ENCODE measurements at regions not wholly inside any gene's neighbourhood (a gene's known extent, or its start where the extent isn't known, plus 50 kb on each side); places are given as distances from the start of the nearest gene placed in this dataset.
"Not testable (repeated sequence)": the region's sequence is repeated elsewhere in the genome, so short reads cannot be mapped to it uniquely, and the experiment has no call there.

- no peak for DNase-seq (ENCODE audit: low spot score)
Observed at GRCh38 chr2:53040536-53041229, 726.9 kb upstream of the CHAC2 start.

DNA sequence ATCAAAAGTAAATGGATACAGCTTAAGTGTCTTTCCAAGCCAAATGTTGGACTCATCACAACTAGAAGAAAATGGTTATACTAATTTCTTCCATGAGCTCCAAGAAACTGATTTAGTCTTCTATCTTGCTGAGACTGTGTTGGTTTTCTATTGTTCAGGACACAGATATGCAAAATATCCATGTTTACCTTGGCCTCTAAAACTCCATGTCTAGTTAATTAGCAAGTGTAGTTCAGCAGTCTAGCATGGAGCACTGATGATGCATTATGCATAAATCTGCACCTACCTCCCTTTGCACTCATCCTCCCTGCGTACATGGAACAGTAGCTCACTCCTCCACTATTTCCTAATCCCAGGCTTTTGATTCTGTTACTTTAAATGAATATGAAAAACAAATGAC is 731.4 kb upstream of the CHAC2 start:
- no peak for DNase-seq (ENCODE audit: low spot score)

- no peak for DNase-seq (ENCODE audit: low spot score)
Observed at GRCh38 chr2:53035153-53035552, 732.5 kb upstream of the CHAC2 start.

DNA sequence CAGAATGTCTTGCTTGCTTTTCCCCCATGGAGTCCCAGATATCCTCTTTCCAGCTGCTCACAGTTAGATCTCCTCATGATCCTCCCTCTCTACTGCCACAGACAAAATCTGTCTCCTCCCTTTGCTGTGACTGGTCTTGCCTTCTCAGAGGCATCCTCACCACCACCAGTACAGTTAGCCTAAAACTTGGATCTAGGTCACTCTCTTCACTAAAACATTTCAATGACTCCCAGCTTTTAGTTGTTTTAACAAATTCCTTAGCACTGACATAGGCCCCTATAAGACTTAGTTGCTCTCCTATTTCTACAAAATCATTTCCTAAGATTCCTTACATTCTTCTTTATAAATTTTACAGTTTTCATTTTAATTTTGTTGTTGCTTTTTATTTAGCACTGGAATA is 734.2 kb upstream of the CHAC2 start:
- no peak for DNase-seq (ENCODE audit: low spot score)

GRCh38 chr2:53028746-53029423 is 738.7 kb upstream of the CHAC2 start:
- no peak for DNase-seq (ENCODE audit: low spot score)

DNA sequence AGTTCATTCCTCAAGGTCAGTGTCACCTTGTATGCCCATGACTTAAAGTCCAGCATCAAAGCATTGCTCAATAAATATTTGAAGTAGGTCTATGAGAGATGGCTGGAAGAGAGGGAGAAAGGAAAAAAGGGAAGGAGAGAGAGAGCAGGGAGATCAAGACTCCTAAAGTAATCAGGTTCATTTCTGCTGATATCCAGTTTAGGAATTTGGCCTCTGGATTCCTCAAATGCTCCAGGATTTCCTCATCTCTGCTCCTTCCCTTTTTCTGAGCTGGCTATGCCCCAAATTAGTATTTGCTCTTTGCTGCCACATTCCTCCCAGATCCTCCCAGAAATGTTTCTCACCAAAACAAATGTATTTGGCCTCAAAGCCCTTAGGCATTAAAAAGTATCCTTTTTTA is 739.4 kb upstream of the CHAC2 start:
- no peak for DNase-seq (ENCODE audit: low spot score)

DNA sequence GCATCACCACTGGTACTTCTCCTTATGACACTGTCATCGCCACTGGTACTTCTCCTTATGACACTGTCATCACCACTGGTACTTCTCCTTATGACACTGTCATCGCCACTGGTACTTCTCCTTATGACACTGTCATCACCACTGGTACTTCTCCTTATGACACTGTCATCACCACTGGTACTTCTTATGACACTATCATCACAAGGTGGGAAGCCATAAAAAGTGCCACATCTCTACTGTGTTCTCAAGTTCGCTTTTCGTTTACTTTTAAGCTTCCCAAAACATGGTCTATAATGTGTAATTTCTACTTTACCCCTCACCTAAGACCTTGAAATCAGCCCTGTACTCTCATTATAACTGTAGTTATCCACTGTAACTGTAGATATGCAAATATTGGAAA is 745.4 kb upstream of the CHAC2 start:
- not testable (repeated sequence) for DNase-seq (ENCODE audit: low spot score)

GRCh38 chr2:53021828-53022227 is 745.8 kb upstream of the CHAC2 start:
- no peak for DNase-seq (ENCODE audit: low spot score)

DNA sequence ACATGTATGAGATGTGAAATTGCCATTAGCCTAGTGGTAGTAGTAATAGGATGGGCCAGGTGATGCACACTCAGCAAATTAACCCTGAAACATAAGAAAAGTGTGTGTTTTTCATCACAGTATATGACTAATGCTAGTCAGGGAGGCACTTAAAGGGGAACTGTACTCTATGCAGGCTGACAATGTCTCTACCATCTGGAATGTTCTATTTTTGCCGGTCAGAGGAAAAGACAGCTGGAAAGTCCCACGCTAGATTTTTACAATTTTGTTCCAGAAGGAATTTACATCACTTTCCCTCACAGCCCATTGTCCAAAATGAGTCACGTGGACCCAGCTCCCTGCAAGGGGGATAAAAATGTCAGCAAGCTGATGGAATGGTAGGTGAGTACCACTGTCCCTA is 746.3 kb upstream of the CHAC2 start:
- DNase-seq (ENCODE audit: low spot score), result no peak

DNA sequence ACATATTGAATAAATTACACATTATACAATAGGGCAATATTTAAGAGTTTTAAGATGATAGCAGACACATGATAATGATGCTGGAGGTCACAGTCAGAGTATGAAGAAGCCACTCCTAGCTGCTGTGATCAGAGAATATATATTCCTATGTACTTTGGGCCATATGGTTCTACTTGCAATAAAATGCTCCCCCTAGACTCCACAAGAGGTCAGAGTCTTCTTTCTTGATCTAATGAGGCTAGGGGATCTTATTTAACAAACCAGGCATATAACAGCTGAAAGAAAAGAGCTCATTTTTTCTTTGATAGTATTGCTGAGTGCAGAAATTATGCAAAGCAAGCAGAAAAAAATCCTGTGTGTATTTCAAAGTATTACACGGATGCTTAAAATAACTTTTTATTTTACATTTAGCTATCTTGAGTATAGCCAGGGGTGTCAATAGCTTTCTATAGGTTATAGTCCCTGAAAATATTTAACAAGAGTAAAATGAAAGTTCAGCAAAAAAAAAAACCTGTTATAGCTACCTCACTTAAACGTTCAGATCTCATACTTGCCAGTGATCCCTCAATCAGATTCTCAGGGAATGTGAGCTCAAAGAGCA is 748.7 kb upstream of the CHAC2 start:
- peak; percentile 41 for DNase-seq (ENCODE audit: low spot score)

GRCh38 chr2:53006980-53007379 is 760.6 kb upstream of the CHAC2 start:
- DNase-seq (ENCODE audit: low spot score), result no peak

GRCh38 chr2:53004413-53004812 is 763.2 kb upstream of the CHAC2 start:
- DNase-seq (ENCODE audit: low spot score), result no peak

DNA sequence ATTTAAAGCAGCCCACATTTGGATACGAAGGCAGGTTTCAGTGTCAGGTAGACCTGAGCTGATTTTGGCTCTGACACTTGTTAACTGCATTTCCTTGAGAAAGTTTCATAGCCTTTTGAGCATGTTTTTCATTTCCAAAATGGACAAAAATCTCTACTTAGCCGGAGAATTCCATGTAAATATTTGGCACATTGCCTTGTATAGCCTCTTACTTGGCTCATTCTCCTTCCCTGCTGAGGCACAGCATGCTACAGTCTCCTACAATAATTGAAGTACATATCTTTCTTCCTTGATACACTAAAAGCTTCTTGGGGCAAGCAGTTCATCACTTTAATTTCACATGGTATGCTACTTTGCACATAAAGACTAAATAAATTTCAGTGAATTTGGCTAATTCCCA is 772.2 kb upstream of the CHAC2 start:
- no peak for DNase-seq (ENCODE audit: low spot score)

DNA sequence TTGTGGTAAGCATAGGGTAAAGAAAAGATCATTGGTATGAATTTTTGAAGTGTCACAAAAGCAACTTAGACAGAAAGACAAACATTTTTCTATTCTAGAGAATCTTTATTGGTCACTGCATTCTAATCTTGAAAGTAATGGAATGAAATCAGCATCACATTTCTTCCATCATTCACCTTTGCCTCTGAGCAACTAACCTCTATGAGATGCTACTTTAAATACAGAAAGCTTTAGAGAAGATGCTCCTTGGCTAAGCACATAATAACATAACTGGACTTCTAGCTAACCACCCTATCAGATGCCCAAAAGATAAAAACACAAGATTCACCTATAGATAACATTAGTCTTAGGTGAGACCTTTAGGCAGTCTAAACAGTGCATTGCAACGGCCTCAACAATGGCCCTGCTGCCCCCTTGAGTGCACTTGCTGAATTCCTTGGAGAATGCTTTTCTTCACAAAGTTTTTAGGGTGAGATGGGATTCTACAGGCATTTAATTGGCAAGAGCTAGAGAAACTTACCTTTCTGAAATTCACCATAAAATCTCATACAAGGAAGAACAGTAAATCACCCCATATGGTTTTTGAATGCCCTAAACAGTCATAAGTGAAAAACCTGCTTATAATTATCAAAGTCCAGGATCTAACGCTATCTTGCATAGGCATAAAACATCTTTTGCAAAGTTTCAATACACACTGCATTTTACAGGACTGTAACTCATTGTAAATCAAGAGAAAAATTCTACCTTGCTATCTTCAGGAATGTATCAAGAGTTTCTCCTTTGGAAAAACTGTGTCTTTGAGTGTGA is 791.3 kb upstream of the CHAC2 start:
- peak; percentile 69 for DNase-seq (ENCODE audit: low spot score)

GRCh38 chr2:52974127-52974526 is 793.5 kb upstream of the CHAC2 start:
- no peak for DNase-seq (ENCODE audit: low spot score)

- DNase-seq (ENCODE audit: low spot score), result peak; percentile 8
Observed at GRCh38 chr2:52970642-52971041, 797.0 kb upstream of the CHAC2 start.

DNA sequence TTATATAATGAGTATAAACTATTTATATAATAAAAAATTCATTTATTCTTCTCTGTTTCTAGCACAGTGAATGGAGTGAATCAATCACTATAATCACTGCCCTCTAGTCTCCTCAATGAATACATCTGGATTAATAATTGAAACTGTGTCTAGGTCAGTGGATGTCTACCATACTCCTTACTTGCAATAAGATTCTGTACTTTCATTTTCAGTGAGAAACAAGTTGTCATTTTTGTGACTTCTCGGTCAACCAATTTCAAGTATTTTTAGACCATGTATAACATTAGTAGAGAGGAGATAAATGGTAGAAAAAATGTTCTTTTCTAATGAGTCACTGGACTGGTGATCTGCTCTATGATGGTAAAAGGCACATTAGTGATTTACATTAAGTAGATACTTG is 799.6 kb upstream of the CHAC2 start:
- no peak for DNase-seq (ENCODE audit: low spot score)

DNA sequence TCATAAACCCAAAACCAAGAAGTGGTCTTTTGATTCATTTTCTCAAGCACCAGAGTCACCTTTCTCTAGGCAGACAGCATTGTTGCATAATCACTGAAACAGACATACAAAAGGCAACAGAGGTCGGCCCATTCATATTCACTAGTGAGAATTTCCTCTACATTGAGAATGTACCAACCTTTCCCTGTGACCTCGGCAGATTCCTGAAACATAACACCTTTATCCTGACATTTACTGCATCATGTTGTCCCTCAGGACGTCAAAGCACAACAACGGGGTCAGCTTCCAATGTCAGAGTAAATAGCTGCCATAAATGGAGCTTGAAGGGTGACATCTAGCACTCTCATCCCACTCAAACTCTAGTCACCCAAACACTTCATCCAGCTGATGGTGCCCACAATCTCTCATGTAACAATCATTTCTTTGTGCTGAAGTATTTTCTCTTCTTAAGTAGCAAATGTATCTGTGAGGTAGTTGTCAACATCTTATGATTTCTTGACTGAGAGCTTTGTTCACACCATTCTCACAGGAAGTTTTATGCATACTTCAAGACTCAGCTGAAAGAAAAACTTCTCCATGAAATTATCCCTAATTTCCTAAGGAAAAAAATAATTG is 802.6 kb upstream of the CHAC2 start:
- no peak for DNase-seq (ENCODE audit: low spot score)

- DNase-seq (ENCODE audit: low spot score), result no peak
Observed at GRCh38 chr2:52961403-52961802, 806.2 kb upstream of the CHAC2 start.

DNA sequence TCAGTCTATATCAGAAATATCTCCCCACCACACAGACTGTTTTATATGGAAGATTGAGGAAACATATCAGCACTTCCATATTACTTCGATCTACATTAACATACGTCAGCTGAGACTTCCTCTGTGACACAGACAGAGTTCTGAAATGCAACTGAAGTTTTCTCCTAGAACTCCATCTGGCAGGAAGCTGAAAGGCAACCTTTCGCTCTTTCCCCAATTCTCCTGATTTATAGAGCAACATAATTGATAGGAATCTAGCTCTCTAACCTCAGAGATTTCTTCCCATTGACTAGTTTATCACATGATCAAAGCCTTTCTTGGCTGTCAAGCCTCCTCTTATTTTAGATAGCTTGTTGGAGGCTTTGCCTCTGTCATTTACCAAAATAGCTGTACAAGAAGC is 806.7 kb upstream of the CHAC2 start:
- no peak for DNase-seq (ENCODE audit: low spot score)

- DNase-seq (ENCODE audit: low spot score), result no peak
Observed at GRCh38 chr2:52959801-52960200, 807.8 kb upstream of the CHAC2 start.

DNA sequence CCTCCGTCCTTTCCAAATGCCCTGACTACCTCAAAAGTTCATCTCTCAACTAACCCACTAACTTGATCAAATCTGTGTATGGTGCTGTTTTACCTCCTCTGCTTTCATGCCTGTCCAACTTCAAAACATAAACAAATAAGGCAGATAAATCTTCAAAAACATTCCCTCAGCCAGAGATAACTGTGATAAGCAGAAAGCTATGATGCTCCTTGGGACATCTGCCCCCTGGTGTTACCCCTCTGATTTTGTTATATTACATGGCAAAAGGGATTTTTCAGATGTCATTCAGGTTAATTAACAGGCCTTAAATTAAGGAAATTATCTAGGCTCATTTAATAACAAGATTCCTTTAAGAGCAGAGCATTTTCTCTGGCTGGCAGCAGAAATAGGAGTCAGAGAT is 810.8 kb upstream of the CHAC2 start:
- no peak for DNase-seq (ENCODE audit: low spot score)

Data from HT-29 (cell line).